Smooth muscle cell (in vitro differentiated cells): ENCODE measurements at regions not wholly inside any gene's neighbourhood (a gene's known extent, or its start where the extent isn't known, plus 50 kb on each side); places are given as distances from the start of the nearest gene placed in this dataset.
A peak's percentile ranks its signal among the peaks of the same experiment; 100 is the strongest.

Source experiments
- DNase-seq: peaks from one replicate; lab custom pipeline; 2025; ENCODE audit not compliant: unreplicated experiment; lab: John Stamatoyannopoulos, UW
- H2AFZ ChIP-seq: fragments of 200-600 bp; sonication (generic); 2 replicates; pipeline ENCODE4 v1.6.0; 2016; ENCODE audit warnings: antibody characterized with exemption, low read depth, mild to moderate bottlenecking
- H3F3A ChIP-seq: fragments of 200-600 bp; sonication (generic); 2 replicates; pipeline ENCODE4 v1.6.0; 2017; ENCODE audit warnings: antibody characterized with exemption, low read depth
- H3K27ac ChIP-seq: fragments of 200-600 bp; sonication (generic); 2 replicates; pipeline ENCODE4 v1.5.1; 2016; ENCODE audit warnings: low read depth, mild to moderate bottlenecking
- H3K27me3 ChIP-seq: fragments of 200-600 bp; sonication (generic); 2 replicates; pipeline ENCODE4 v1.6.1; 2016; ENCODE audit warnings: low read depth, mild to moderate bottlenecking
- H3K36me3 ChIP-seq: fragments of 200-600 bp; sonication (generic); 2 replicates; pipeline ENCODE4 v1.5.1; 2016; ENCODE audit warnings: low read depth
- H3K4me1 ChIP-seq: fragments of 200-600 bp; sonication (generic); 2 replicates; pipeline ENCODE4 v1.5.1; 2016; ENCODE audit warnings: low read depth
- H3K4me2 ChIP-seq: fragments of 200-600 bp; sonication (generic); 2 replicates; pipeline ENCODE4 v1.6.0; 2016; ENCODE audit warnings: mild to moderate bottlenecking
- H3K4me3 ChIP-seq: fragments of 200-600 bp; sonication (generic); 2 replicates; pipeline ENCODE4 v1.5.1; 2016; ENCODE audit warnings: mild to moderate bottlenecking
- H3K79me2 ChIP-seq: fragments of 200-600 bp; sonication (generic); 2 replicates; pipeline ENCODE4 v1.6.0; 2016; ENCODE audit warnings: low read depth, mild to moderate bottlenecking
- H3K9ac ChIP-seq: fragments of 200-600 bp; sonication (generic); 2 replicates; pipeline ENCODE4 v1.6.0; 2016; ENCODE audit warnings: low read depth
- H3K9me3 ChIP-seq: fragments of 200-600 bp; sonication (generic); replicated peaks from 2 replicates; pipeline ENCODE4 v1.5.1; 2016; ENCODE audit warnings: low read depth
- H4K20me1 ChIP-seq: fragments of 200-600 bp; sonication (generic); 2 replicates; pipeline ENCODE4 v1.6.0; 2016; ENCODE audit warnings: low read depth
- WGBS: methylation state at CpG from one replicate; pipeline ENCODE4 v1.1.7; 2016; ENCODE audit warnings: low lambda C conversion rate; 5-methylcytosine and 5-hydroxymethylcytosine counted together
- TF ChIP-seq, protein P1 (sequence below): fragments of 200-600 bp; sonication (generic); IDR thresholded peaks from 2 replicates; pipeline ENCODE4 v1.5.1; 2017; ENCODE audit warnings: borderline replicate concordance, mild to moderate bottlenecking, antibody characterized with exemption; ENCODE audit not compliant: insufficient read depth, poor library complexity, severe bottlenecking

GRCh38 chr6:41442352-41442672 is 103.9 kb upstream of the FOXP4 start:
- H3K27ac ChIP-seq = no peak overlapping the region
- H3K4me2 ChIP-seq = peak overlapping the region; percentile 88
- no peak overlapping the region for H2AFZ ChIP-seq
- no peaks in the 10 kb centered on the region for H4K20me1 ChIP-seq
- peaks cover 35% of the 10 kb centered on the region for H3K4me1 ChIP-seq
- no peaks in the 10 kb centered on the region for H3K9me3 ChIP-seq
- WGBS = 100% methylated on average over 2 of the region's 2 CpGs
- H3K27me3 ChIP-seq = no peaks in the 10 kb centered on the region
- DNase-seq = no peak
- no peaks in the 10 kb centered on the region for H3K36me3 ChIP-seq
- H3F3A ChIP-seq = no peaks in the 10 kb centered on the region
- TF ChIP-seq, protein P1, sequence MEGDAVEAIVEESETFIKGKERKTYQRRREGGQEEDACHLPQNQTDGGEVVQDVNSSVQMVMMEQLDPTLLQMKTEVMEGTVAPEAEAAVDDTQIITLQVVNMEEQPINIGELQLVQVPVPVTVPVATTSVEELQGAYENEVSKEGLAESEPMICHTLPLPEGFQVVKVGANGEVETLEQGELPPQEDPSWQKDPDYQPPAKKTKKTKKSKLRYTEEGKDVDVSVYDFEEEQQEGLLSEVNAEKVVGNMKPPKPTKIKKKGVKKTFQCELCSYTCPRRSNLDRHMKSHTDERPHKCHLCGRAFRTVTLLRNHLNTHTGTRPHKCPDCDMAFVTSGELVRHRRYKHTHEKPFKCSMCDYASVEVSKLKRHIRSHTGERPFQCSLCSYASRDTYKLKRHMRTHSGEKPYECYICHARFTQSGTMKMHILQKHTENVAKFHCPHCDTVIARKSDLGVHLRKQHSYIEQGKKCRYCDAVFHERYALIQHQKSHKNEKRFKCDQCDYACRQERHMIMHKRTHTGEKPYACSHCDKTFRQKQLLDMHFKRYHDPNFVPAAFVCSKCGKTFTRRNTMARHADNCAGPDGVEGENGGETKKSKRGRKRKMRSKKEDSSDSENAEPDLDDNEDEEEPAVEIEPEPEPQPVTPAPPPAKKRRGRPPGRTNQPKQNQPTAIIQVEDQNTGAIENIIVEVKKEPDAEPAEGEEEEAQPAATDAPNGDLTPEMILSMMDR = no peak
- H3K4me3 ChIP-seq = no peak overlapping the region
- H3K79me2 ChIP-seq = no peaks in the 10 kb centered on the region
- no peak overlapping the region for H3K9ac ChIP-seq

DNA sequence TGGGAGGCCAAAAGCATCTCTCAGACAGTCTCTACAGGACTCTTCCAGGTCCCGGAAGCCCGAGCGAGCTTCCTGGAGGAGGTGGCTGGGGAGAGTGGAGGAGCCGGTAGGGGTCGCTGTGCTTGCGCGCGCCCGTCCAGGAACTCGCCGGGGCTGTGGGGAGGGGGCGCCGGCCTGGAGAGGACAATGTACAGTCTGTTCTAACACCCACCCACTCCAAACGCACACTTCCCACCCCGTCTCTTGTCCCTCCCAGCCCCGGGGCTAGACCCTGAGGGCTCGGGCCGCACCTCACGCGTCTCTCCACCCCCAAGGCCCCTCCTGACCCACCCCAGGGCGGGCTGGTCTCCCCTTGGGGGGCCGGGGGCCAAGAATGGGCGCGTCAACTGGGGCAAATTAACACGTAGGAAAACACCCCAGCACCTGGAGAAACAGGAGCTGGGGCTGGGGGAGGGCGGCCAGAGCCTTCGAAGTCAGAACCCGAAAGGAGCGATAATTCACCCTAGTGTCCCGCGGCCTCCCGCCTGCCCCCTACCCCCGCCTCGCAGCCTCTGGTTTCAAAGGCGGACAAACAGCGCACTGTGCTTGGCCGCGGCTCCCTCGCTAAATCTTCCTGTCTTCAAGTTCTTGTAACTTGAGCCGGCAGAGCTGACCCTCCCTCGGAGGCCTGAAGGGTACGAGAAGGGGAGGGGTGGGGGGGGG is 103.2 kb upstream of the FOXP4 start:
- Histone ChIP-seq H4K20me1 (no peaks in the 10 kb centered on the region), H3K4me3 (peak overlapping the region; percentile 43), H3K27me3 (no peaks in the 10 kb centered on the region), H3K36me3 (no peaks in the 10 kb centered on the region), H3K4me1 (peaks cover 35% of the 10 kb centered on the region), H3K27ac (no peak overlapping the region), H3K4me2 (peak overlapping the region; percentile 88), H2AFZ (peak overlapping the region; percentile 84), H3K9ac (peak overlapping the region; percentile 17), H3F3A (no peaks in the 10 kb centered on the region), H3K9me3 (no peaks in the 10 kb centered on the region), H3K79me2 (no peaks in the 10 kb centered on the region)
- peak; percentile 45 for DNase-seq
- TF ChIP-seq, protein P1 = peak; percentile 87
- WGBS = 4% methylated on average over 30 of the region's 42 CpGs

DNA sequence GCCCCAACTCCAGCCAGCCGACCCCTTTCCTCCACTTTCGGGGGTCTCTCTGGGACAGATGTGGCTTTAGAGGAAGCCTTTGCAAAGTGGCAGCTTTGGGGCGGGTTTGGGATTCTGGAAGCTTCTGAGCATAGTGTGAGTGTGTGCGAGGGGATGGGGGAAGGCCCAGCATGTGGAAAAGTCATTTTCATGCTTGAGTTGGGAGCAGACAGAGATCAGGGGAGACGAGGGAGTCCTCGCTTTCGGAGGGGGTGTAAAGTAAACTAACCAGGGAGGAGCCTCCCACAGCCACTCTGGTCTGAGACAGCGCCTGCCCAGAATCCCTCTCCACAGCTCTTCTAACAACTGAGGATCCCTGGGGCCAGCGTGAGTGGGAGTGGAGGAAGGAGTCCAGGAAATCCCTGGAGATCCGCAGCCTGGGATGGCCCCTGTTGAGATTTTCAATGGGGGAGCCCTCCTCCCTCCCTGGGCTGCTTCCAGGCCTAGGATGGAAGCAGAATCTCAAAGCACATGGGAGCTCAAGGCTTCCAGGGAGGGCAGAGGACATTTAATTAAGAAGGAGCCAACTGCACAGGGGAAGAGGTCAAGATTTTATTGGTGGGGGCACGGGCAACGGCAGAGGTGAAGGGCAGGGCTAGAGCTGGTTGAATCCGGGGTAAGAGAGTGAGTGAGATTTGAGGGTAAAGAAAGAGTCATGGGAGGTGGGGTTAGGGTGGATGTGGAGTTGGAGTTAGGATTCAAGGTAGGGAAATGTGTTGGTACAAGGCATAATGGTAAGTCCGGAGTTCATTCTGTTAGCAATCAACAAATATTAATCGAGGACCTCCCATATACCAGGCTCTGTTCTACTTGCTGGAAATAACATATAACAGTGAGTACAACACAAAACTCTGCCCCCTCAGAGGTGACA is 102.3 kb upstream of the FOXP4 start:
- no peaks in the 10 kb centered on the region for H3K27me3 ChIP-seq
- H3K4me1 ChIP-seq = peaks cover 35% of the 10 kb centered on the region
- TF ChIP-seq, protein P1 = no peak
- H3K79me2 ChIP-seq = no peaks in the 10 kb centered on the region
- peak overlapping the region; percentile 88 for H3K4me2 ChIP-seq
- H2AFZ ChIP-seq = peak overlapping the region; percentile 52
- no peaks in the 10 kb centered on the region for H4K20me1 ChIP-seq
- DNase-seq = no peak
- H3F3A ChIP-seq = no peaks in the 10 kb centered on the region
- 30% methylated on average over 15 of the region's 15 CpGs for WGBS
- H3K27ac ChIP-seq = no peak overlapping the region
- peak overlapping the region; percentile 43 for H3K4me3 ChIP-seq
- no peak overlapping the region for H3K9ac ChIP-seq
- no peaks in the 10 kb centered on the region for H3K36me3 ChIP-seq
- H3K9me3 ChIP-seq = no peaks in the 10 kb centered on the region
